GM21576 (cell line): ENCODE measurements at regions not wholly inside any gene's neighbourhood (a gene's known extent, or its start where the extent isn't known, plus 50 kb on each side); places are given as distances from the start of the nearest gene placed in this dataset.
"Not testable (repeated sequence)": the region's sequence is repeated elsewhere in the genome, so short reads cannot be mapped to it uniquely, and the experiment has no call there.

Experiments used
- ATAC-seq: cut with Tn5 transposase; IDR thresholded peaks from one replicate; pipeline ENCODE4 v1.9.1; 2021; ENCODE audit warnings: mild to moderate bottlenecking, moderate library complexity; ENCODE audit not compliant: unreplicated experiment

DNA sequence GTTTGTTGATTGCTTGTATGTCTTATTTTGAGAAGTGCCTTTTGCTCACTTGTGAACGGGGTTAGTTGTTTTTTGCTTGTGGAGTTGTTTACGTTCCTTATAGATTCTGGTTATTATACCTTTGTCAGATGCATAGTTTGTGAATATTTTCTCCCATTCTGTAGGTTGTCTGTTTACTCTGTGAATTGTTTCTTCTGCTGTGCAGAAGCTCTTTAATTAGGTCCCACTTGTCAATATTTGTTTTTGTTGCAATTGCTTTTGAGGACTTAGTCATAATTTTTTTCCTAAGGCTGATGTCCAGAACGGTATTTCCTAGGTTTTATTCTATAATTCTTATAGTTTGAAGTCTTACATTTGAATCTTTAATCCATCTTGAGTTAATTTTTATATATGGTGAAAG, 285.3 kb upstream of the GADL1 start:
- no peak for ATAC-seq

DNA sequence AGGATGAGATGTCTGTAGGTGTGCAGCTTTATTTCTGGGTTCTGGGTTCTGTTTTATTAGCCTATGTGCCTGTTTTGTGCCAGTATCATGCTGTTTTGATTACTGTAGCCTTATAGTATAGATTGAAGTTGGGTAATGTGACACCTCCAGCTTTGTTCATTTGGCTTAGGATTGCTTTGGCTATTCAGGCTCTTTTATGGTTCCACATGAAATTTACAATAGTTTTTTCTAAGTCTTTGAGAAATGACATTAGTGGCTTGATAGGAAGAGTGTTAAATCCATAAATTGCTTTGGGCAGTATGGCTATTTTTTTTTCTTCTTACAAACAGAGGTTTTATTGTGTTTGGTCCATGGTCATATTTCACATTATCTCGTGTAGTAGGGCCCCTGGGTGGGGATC, 285.8 kb upstream of the GADL1 start:
- ATAC-seq, result no peak

DNA sequence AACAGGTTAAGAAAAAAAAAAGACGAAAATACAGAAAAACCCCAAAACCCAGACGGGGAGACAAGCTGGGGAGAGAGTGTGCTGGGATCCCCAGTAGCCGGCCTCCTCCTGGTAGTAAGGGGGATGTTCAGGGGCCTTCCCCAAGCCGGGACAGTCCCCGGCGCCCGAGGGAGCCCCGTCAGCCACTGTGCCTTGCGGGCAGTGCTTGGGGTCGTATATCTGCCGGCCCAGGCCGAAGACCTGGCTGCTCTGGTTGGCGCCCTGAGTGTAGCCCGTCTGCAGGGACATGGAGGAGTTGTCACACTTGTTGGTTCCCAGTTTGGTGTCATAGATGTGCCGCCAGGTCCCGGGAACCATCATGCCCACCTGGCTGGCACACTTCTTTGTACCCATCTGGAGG, 287.2 kb upstream of the GADL1 start:
- ATAC-seq, result no peak

DNA sequence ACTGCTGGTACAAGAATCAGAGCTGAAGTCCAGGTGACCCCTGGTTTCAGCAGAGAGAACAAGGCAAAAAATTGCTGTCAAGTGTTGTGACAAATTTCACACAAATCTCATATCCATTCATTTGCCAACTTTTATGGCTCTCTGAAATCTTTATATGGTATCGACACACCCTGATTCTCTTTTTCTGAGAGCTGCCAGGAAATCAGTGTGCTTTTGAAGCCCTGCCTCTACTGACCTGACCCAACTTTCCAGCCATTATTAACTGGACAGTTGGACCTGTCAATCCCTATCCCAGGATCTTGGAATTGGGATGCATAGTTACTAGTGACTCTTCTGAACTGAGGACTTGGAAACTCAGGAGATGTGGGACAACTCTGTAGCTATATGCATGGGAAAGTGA, 288.2 kb upstream of the GADL1 start:
- no peak for ATAC-seq

DNA sequence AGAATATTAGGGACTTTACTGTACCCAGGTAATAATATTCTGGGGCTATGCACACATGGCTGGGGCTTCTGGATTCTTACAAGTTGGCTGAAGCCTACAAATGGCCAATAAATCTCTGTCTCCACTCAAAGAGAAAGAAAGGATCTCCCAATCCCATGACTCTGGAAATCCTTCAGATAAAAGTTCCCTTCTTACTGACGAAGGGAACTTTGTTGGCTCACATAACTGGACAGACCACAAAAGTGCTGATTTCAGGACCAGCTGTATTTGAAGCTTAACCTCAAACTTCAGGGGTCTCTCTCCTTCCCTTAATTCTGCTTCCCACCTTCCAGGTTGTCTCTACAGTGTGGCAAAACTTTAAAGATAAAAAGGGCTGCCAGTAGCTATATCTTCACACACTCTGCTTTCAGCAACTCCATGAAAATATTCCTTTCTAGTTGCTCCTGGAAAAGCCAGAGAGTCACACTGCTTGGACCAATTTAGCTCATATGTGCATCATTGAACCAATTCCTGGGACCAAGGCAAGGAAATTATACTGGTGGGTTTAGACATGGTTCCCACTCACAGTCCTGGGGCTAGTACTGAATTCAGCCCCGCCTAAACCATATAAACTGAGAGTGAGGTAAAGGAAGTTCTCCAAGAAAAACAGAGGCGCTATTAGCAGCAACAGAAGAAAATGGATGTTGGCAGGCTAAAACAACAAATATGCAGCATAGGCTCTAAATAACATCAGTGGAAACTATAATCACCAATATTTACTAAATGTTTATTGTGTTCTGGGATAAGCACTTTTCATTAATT, 290.0 kb upstream of the GADL1 start:
- ATAC-seq, result no peak

DNA sequence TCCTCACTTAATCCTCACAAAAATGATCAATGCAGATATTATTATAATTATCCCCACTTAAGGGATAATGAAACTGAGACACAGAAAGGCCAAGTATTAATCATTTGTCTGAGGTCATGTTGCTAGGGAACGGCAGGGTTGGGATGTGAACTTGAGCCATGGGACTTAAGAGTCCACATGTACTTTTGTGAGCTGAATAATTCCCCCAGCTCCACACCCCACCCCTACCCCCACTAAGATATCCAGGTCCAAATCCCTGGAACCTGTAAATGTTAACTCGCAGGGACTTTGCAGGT, 290.5 kb upstream of the GADL1 start:
- ATAC-seq, result no peak

DNA sequence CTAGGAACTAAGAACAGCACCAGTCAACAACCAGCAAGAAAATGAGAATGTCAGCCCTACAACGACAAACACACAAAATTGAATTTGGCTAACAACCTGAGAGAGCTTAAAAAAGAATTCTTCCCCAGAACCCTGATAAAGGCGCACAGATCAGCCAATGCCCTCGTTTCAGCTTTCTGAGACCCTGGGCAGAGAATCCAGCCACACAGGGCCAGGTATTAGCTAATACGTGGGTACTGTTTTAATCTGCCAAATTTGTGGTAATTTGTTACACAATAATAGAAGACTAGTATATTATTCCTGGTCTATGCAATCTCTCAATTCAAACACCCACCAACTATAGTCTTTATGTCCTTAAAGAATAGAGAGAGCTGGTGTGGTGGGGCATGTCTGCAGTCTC, 291.6 kb upstream of the GADL1 start:
- ATAC-seq, result no peak

DNA sequence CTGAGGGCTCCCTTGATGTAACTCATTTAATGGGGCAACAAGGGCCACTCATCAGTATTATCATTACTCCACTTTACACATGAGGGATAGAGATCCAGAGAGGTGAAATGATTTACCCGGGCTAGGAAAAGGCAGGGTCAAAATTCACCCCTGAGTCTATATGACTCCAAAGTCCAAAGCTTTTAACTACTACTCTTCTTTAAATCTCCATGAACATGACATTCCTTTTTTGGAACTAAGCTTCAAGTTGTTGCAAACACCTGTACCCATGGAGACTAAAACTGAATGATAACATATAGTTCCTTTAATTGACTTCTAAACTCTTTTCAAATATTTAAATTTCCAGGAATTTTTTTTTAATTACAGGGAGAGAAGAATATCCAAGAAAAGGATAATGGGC, 292.9 kb upstream of the GADL1 start:
- no peak for ATAC-seq

DNA sequence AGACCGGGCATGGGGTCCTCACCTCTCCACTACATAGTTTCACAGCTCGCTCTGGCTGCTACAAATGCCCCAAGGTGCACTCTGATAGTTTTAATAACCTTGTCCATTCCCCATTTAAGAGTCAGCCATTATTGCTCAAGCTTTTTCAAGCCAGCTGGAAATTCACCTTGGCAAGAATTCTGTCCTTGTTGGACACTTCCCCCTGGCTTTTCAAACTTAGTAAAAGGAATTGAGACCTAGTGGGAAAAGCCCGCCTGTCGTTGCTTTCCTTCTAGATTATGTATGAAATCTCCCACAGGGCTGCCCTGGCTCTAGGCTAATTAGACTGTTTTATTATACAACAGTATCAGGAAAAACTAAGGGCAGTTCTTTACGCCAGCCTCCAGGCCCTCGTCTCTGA, 293.7 kb upstream of the GADL1 start:
- ATAC-seq, result no peak

DNA sequence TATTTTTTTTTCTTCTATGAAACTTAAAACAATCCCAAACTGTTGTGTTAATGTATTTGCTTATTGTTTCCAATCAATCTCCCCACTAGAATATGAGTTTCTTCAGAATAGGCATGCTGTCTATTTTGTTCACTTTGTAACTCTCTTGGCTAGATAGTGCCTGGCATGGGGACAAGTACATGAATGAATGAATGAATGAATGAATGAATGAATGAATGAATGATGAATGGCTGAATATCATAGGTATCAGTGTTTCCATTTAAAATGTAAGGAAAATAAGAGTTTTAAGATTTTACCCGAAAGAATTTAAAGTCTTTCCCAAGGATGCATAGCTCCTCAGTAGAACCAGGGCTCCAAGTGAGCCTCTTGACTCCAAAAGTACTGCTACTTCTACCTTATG, 294.9 kb upstream of the GADL1 start:
- no peak for ATAC-seq

DNA sequence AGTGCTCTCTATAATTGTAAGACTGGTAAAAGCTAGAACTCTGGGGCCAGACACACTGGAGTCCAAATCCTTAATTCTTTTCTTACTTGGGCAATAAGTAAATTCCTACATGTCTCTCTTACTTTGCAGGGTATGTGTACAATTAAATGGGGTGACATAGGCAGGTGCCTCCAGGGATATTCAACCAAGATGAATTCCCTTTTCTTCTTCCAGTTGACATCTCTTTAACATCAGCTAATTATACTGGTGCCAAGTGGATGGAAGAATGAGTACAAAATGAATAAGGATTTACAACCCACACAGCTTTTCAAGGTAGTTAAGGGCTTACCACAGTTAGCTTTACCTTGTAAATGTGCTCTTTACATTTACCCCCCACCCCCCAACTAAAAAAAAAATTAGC, 295.5 kb upstream of the GADL1 start:
- no peak for ATAC-seq

DNA sequence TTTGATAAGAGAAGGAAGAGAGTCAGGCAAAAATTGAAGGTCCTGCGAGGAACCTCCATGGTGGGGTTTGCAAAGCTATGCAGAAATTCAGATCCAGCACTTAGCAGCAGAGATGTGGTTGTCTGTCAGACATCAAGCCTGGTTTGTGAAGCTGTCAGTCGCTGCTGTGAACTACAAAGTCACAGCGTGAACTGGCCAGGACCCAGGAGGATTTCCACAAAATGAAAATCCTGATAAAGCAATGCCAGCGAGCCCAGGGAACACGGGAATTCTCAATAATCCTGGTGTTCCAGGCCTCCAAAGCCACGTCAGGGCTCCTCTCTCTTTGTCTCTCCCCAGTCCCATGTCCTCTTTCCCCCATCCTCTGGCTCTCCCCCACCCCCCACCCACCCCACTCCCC, 296.9 kb upstream of the GADL1 start:
- no peak for ATAC-seq

DNA sequence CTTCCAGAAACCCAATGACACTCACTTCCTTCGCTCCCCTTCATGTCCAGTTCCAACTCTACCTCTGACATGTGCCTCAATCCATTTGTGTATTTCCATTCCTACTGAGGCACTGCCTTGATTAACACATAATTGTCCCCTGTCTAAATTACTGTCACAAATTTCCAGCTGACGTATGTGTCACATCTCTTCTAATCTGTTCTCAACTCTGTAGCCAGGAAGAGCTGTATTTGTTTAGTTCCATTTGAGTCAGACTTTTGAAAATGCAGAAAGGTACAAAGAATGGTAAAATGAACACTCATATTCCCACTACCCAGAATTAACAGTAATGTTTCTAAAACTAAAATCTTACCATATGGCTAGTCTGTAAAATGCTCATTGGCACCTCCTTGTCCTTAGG, 299.0 kb upstream of the GADL1 start:
- ATAC-seq, result no peak

DNA sequence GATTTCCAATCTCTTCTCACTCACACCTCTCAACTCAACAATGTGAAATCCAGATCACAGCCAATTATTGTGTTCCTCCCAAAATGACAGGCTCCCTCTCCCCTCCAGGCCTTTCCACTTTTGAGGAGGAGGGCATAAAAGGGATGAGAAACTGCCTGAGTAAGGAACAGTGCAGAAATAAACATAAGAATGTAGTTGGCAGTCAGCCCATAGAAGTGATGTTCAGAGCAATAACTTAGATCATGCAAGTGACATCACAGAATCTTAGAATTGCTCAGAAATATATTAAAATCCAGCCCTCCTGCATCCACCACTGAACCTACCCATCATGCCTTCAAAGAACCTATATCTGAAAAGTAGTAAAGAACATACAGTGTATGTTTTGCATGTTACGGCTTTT, 299.4 kb upstream of the GADL1 start:
- no peak for ATAC-seq

DNA sequence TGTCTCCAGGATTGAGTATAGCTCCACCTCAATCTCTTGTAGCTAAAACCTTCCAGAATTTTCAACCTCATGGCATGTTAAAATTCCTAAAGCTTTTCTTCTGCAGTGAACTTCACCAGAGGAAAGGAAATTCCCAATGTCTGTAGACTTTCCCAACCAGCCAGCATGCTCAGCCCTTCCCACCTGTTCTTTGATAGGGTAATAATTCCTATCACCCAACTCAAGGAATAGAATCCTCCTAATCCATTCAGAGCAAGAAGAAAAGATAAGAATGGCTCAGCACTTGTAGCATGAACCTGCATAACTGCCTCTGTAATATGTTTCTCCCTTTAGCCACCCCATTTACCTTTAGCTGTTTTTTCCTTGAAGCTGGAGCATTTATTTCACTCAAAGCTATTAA, 301.8 kb upstream of the GADL1 start:
- no peak for ATAC-seq

DNA sequence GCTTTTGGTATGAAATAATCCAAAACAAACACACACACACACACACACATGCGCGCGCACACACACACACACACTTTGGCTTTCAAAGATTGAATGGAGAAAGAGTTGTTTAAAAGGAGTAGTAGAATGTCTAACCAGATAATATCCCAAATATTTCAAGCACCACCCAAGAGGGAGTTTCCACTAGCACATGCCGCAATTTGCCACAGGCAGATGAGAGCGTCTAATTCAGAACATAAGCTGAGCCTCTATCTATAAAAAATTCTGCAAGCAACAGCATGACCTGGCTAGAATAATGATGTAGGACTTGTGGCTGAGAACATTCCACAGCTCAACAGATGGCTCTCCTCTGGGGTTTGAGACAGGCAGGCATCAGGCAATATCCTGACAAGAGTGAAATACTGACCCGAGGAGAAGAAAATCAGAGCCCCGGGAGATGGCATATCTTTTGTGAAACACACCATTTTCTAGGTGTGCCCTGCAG, 302.5 kb upstream of the GADL1 start:
- ATAC-seq, result no peak

DNA sequence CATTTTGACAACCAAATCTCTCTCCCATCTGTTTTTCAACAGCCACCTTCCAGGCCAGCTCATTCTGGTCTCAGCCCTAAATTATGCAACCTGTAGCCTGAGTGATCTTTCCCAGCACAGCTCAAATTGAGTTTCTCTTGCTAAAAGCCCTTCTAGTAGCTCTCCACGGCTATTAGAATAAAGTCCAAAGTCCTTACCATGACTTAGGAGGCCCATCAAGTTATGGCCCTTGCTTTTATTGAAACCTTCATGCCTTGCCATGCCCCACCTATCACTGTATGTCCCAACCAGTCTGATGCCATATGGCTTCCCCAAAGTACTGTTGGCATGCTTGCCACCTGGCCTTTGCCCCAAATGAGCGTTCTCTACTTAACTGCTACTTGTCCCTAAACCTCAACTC, 303.5 kb upstream of the GADL1 start:
- no peak for ATAC-seq

DNA sequence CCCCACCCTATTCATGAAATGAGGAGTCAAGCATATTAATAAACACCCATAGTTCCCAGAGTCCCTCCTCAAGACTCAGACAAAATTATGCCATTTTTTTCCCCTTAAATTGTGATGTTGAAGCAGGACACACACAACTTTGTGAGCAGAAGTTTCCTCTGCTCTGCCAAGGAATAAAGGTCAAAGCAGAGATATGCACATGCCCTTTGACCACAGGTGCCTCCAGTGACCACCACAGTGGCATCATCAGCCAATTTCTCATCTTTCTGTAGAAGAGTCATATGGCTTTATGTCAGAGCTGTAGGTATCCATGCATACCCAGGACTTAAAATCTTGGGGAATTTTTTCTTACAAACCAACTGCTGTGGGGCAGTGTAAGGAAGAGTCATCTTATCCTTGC, 304.4 kb upstream of the GADL1 start:
- no peak for ATAC-seq

DNA sequence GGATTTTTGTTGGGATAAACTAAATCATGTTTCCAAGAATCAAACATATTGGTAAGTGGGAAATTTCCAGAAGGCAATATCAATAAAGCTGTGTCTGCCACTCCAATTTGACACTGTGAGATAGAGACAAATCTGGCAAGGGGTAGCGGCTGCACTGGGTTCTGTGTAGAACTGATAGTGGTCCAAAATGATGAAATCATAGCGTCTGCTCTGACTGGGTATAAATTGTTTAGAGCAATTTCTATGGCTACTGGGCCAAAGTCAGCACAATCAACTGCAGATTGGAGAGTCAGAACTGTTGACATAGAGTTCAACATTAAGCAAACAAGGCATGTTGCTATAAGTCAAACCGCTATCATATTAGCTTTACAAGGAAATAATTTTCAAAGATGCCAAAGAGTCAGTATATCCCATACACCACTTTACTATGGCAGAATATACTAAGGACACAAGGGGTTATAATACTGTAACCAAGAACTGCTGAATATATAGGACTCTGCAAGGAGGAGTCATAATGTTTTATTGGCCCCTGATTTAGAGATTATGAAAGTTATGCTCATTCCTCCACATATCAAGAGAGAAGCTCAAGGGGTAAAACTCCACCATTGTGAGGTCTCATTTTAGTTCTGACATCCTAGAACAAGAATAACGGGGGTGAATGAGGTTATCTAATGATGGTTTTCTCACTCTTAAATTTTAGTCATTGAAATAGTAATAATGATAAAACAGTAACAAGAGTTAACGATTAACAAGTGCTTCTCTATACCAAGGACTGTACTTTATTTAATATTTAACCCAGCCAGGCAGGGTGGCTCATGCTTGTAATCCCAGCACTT, 309.7 kb upstream of the GADL1 start:
- ATAC-seq, result no peak

DNA sequence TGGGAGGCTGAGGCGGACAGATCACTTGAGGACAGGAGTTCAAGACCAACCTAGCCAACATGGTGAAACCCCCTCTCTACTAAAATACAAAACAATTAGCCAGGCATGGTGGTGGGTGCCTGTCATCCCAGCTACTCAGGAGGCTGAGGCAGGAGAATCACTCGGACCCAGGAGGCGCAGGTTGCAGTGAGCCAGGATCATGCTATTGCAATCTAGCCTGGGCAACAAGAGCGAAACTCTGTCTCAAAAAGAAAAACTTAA, 310.3 kb upstream of the GADL1 start:
- not testable (repeated sequence) for ATAC-seq

DNA sequence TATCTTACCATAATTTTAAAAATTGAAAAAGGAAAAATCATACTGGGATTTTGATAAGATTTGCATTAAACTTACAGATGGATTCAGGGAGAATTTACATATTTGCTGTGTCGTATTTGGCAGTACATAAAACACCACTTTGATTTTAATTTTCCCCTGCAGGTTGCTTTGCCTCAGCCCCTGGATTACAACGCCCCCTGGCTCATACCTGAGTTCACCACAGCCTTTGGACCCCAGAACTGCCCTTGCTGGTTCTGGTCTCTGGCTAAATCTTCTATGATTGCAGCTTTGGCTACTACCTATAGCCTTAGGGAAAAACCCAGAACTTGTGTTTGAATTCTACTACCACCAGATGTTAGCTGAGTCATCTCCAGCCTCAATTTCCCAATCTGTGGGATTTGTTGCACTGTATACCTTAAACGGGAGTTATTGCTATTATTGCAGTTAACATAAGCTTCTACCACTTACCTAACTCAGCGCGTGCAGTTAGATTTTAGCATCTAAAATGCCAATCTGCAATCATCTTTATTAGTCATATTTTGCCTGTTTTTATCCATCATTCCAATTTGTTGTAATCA, 315.7 kb upstream of the GADL1 start:
- ATAC-seq, result no peak

DNA sequence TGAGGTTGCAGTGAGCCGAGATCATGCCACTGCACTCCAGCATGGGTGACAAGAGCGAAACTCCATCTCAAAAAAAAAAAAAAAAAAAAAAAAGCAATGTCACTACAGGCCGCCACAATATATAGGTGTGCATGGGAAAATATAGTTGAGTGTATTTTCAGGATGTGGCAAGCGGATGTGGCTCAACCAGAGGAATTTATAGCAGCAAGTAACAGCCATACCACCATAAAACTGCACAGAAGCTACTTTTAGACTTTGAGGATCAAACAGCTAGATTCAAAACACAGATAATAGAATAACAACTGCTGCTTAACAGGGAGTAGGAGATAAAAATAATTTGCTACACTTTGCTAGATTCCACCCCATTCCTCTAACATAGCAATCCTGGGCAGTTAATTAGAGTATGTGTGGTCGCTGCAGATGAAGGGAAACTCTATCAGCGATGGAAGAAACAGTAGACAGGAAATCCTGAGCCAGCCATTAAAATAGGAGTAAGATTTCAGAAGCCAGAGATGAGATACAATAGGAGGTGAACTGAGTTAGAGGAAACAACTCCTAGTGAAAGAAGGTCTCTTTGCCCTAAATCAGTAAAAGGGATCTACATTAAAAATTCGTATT, 318.7 kb upstream of the STT3B start:
- ATAC-seq, result peak; percentile 85
